Left ventricle myocardium inferior (tissue), 1 donor: ENCODE measurements at regions not wholly inside any gene's neighbourhood (a gene's known extent, or its start where the extent isn't known, plus 50 kb on each side); places are given as distances from the start of the nearest gene placed in this dataset.

ENCODE experiments used
- DNase-seq: peaks from one replicate; pipeline ENCODE4 v3.0.0-alpha.2; 2020
- H3K27ac ChIP-seq: fragments of 200-600 bp; replicated peaks from 2 replicates; pipeline ENCODE4 v1.8.0; 2021
- H3K27me3 ChIP-seq: fragments of 200-600 bp; 2 replicates; pipeline ENCODE4 v1.8.0; 2021; ENCODE audit warnings: low read depth
- H3K36me3 ChIP-seq: fragments of 200-600 bp; 2 replicates; pipeline ENCODE4 v1.8.0; 2021
- H3K4me1 ChIP-seq: fragments of 200-600 bp; 2 replicates; pipeline ENCODE4 v1.8.0; 2021
- H3K4me3 ChIP-seq: fragments of 200-600 bp; 2 replicates; pipeline ENCODE4 v1.8.0; 2021; ENCODE audit warnings: mild to moderate bottlenecking, moderate library complexity
- H3K9me3 ChIP-seq: fragments of 200-600 bp; replicated peaks from 2 replicates; pipeline ENCODE4 v1.8.0; 2021
- intact Hi-C: fragments of 100-400 bp; cut with micrococcal nuclease; formaldehyde crosslinking; loops from one replicate; pipeline ENCODE4 v1.11.0; 2022
- TF ChIP-seq, protein P1 (sequence below): fragments of 200-600 bp; IDR thresholded peaks from 2 replicates; pipeline ENCODE4 v1.8.0; 2021; ENCODE audit warnings: antibody characterized with exemption, mild to moderate bottlenecking, borderline replicate concordance
- donor health status: DM: no; HTN: yes; CAD: no; lungs with severe emphysema.

DNA sequence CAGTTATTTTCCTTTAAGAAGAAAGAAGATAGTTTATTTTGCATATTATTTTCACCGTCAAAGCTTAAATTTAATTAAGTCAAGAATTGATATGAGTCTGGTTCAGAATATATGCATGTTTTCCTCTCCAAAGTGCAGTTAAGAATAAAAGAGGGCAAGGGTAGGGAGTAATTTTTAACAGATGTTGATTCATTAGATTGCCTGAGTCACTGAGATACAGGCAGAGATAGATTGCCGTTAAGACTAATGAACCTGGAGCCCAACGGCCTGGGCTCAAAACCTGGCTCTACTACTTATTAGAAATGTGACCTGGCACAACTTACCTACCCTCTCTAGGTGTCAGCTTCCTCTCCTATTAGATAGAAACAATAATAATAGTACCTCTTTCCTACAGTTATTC lies 1037.4 kb upstream of the PABPC4L start:
- Histone ChIP-seq H3K27ac (no peak overlapping the region), H3K4me3 (no peak overlapping the region), H3K36me3 (no peaks in the 10 kb centered on the region), H3K4me1 (no peaks in the 10 kb centered on the region), H3K27me3 (no peaks in the 10 kb centered on the region), H3K9me3 (no peaks in the 10 kb centered on the region)
- DNase-seq: no peak
- TF ChIP-seq, protein P1, sequence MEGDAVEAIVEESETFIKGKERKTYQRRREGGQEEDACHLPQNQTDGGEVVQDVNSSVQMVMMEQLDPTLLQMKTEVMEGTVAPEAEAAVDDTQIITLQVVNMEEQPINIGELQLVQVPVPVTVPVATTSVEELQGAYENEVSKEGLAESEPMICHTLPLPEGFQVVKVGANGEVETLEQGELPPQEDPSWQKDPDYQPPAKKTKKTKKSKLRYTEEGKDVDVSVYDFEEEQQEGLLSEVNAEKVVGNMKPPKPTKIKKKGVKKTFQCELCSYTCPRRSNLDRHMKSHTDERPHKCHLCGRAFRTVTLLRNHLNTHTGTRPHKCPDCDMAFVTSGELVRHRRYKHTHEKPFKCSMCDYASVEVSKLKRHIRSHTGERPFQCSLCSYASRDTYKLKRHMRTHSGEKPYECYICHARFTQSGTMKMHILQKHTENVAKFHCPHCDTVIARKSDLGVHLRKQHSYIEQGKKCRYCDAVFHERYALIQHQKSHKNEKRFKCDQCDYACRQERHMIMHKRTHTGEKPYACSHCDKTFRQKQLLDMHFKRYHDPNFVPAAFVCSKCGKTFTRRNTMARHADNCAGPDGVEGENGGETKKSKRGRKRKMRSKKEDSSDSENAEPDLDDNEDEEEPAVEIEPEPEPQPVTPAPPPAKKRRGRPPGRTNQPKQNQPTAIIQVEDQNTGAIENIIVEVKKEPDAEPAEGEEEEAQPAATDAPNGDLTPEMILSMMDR: no peak
- intact Hi-C loops: no loop called here

DNA sequence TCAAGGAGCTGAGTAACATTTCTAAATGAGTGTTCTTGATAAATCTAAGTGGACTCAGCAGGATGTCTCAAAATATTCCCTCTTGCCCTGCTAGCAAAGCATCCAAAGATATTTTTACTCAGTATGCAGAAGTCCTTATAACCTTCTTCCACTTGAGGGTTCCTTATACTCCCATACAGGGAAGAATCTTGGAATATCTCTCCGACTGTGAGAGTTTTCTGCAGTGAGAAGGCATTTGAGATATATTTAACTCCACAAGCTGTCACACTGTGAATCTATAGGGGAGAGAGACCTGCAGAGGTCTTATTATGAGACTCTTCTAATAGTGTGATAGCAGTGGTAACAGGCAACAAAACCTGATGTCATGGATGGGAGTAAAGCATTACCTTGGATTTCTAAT lies 1034.5 kb upstream of the PABPC4L start:
- no peak for DNase-seq
- intact Hi-C loops: no loop called here
- H3K27me3 ChIP-seq: no peaks in the 10 kb centered on the region
- TF ChIP-seq, protein P1: no peak
- no peaks in the 10 kb centered on the region for H3K4me1 ChIP-seq
- H3K4me3 ChIP-seq: no peak overlapping the region
- H3K27ac ChIP-seq: no peak overlapping the region
- H3K9me3 ChIP-seq: no peaks in the 10 kb centered on the region
- no peaks in the 10 kb centered on the region for H3K36me3 ChIP-seq

DNA sequence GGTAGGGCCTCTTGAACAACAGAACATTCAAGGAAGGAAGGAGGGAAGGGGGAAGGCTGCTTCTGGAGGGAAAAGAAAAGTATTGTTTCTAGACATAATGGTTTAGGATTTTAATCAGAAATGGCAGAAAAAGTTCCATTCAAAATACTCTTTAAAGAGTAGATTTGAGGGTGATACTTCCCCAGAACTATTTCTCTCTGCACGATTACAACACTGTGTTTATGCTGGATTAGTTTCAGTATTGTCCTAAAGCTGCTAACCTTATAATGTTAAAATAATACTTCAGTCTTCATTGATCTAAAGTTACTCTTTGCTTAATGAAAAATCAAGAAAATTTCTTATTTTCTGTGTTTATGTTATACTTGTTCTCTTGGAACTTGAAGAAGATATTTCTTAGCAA lies 1026.3 kb upstream of the PABPC4L start:
- Histone ChIP-seq H3K27ac (no peak overlapping the region), H3K4me3 (no peak overlapping the region), H3K9me3 (peaks cover 4% of the 10 kb centered on the region), H3K4me1 (no peaks in the 10 kb centered on the region), H3K27me3 (no peaks in the 10 kb centered on the region), H3K36me3 (no peaks in the 10 kb centered on the region)
- TF ChIP-seq, protein P1: no peak
- intact Hi-C loops: no loop called here
- DNase-seq: no peak

DNA sequence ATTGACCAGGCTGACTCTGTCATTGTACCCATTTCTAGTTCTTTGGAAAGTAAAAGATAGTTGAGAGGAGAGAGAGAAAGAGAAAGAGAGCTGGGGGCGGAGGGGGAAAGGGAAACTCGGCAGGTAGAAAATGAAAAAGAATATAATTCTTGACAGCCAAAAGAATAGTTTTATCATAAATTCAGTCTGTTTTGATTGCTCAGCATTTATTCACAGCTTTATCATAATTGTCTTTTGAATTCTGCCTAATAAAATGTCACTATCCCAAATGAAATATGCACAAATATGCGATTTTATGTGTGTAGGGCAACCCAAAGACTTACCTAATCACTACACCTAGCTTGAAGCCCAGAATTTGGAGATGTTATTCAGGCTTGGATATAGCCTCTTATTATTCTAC lies 1024.0 kb upstream of the PABPC4L start:
- H3K4me3 ChIP-seq: no peak overlapping the region
- H3K27ac ChIP-seq: no peak overlapping the region
- H3K27me3 ChIP-seq: no peaks in the 10 kb centered on the region
- TF ChIP-seq, protein P1: no peak
- H3K4me1 ChIP-seq: no peaks in the 10 kb centered on the region
- intact Hi-C loops: no loop called here
- no peaks in the 10 kb centered on the region for H3K36me3 ChIP-seq
- DNase-seq: no peak
- H3K9me3 ChIP-seq: peaks cover 4% of the 10 kb centered on the region

DNA sequence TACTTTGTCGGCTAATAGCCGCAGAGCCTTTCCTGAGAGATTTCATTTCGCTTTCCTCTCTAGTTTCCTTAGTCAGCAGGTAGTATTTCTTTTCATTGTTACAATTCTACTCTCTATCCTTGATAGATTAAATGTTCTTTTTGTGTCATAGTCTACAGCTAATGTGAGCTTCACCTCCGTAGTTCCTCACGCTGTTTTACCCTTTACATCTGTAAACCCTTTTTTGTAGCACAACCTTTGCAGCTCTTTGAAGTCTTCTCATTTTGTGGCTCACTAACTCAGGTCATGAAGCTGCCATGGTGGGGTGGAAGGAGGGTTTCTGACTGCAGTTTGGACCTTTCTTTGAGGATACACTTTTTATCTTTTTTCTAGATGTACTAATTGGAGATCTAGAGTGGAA lies 1008.8 kb upstream of the PABPC4L start:
- TF ChIP-seq, protein P1: no peak
- no peak for DNase-seq
- H3K4me1 ChIP-seq: no peaks in the 10 kb centered on the region
- H3K27me3 ChIP-seq: no peaks in the 10 kb centered on the region
- no peak overlapping the region for H3K4me3 ChIP-seq
- intact Hi-C loops: no loop called here
- no peak overlapping the region for H3K27ac ChIP-seq
- no peaks in the 10 kb centered on the region for H3K9me3 ChIP-seq
- H3K36me3 ChIP-seq: no peaks in the 10 kb centered on the region

DNA sequence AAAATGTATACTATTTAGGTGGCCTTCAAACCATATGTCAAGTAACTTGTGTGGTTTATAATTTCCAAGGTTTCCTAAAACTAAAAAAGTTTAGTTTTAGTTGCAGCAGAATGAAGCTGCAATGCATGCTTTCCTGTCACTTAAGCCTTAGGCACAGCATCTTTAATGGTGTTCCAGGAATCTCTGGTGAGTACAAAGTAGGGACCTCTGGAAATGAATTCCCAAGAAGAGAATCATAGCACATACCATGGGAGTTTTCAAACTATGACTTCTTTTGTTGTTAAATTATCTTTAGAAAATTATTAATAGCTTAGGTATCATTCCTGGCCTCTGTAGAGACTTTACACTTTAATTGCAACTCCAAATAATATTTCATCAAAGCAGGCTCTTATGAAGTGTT lies 1005.9 kb upstream of the PABPC4L start:
- TF ChIP-seq, protein P1: no peak
- Histone ChIP-seq H3K4me3 (no peak overlapping the region), H3K36me3 (no peaks in the 10 kb centered on the region), H3K9me3 (no peaks in the 10 kb centered on the region), H3K27me3 (no peaks in the 10 kb centered on the region), H3K27ac (no peak overlapping the region), H3K4me1 (no peaks in the 10 kb centered on the region)
- intact Hi-C loops: no loop called here
- no peak for DNase-seq
